NCI-H1105 (cell line): ENCODE measurements at regions not wholly inside any gene's neighbourhood (a gene's known extent, or its start where the extent isn't known, plus 50 kb on each side); places are given as distances from the start of the nearest gene placed in this dataset.
"Not testable (repeated sequence)": the region's sequence is repeated elsewhere in the genome, so short reads cannot be mapped to it uniquely, and the experiment has no call there.

Experiments used
- DNase-seq: peaks from one replicate; lab custom pipeline; 2025; lab: John Stamatoyannopoulos, UW

GRCh38 chr5:161034451-161034850 lies 182.4 kb upstream of the ATP10B start:
- no peak for DNase-seq

GRCh38 chr5:161030229-161030628 lies 178.2 kb upstream of the ATP10B start:
- DNase-seq = no peak

GRCh38 chr5:161027763-161028162 lies 175.8 kb upstream of the ATP10B start:
- DNase-seq = no peak

- DNase-seq = no peak
Measured at GRCh38 chr5:161023551-161023950, 171.5 kb upstream of the ATP10B start.

GRCh38 chr5:161022151-161022550 lies 170.1 kb upstream of the ATP10B start:
- no peak for DNase-seq

GRCh38 chr5:161009817-161010216 lies 157.8 kb upstream of the ATP10B start:
- DNase-seq = no peak

- no peak for DNase-seq
Measured at GRCh38 chr5:161009194-161009593, 157.2 kb upstream of the ATP10B start.

- no peak for DNase-seq
Measured at GRCh38 chr5:161007879-161008278, 155.9 kb upstream of the ATP10B start.

- DNase-seq = no peak
Measured at GRCh38 chr5:161002571-161003074, 150.6 kb upstream of the ATP10B start.

GRCh38 chr5:161001604-161002003 lies 149.6 kb upstream of the ATP10B start:
- DNase-seq = no peak

GRCh38 chr5:161001142-161001541 lies 149.1 kb upstream of the ATP10B start:
- not testable (repeated sequence) for DNase-seq

GRCh38 chr5:160991205-160991604 lies 139.2 kb upstream of the ATP10B start:
- no peak for DNase-seq

GRCh38 chr5:160979385-160979784 lies 127.4 kb upstream of the ATP10B start:
- DNase-seq = no peak

- no peak for DNase-seq
Measured at GRCh38 chr5:160978944-160979343, 126.9 kb upstream of the ATP10B start.

- DNase-seq = no peak
Measured at GRCh38 chr5:160976181-160976580, 124.2 kb upstream of the ATP10B start.

- DNase-seq = peak; percentile 6
Measured at GRCh38 chr5:160970605-160971191, 118.7 kb upstream of the ATP10B start.

- no peak for DNase-seq
Measured at GRCh38 chr5:160969645-160970044, 117.6 kb upstream of the ATP10B start.

- no peak for DNase-seq
Measured at GRCh38 chr5:160968480-160968879, 116.5 kb upstream of the ATP10B start.

GRCh38 chr5:160966921-160967320 lies 114.9 kb upstream of the ATP10B start:
- DNase-seq = no peak

- no peak for DNase-seq
Measured at GRCh38 chr5:160961761-160962160, 109.8 kb upstream of the ATP10B start.

- no peak for DNase-seq
Measured at GRCh38 chr5:160961038-160961437, 109.0 kb upstream of the ATP10B start.

GRCh38 chr5:160960592-160960991 lies 108.6 kb upstream of the ATP10B start:
- no peak for DNase-seq

GRCh38 chr5:160959804-160960203 lies 107.8 kb upstream of the ATP10B start:
- no peak for DNase-seq

- DNase-seq = no peak
Measured at GRCh38 chr5:160957312-160957861, 105.4 kb upstream of the ATP10B start.
